Ishikawa (cell line): ENCODE measurements at regions not wholly inside any gene's neighbourhood (a gene's known extent, or its start where the extent isn't known, plus 50 kb on each side); places are given as distances from the start of the nearest gene placed in this dataset.

Source experiments
- EGR1 ChIP-seq: IDR thresholded peaks from 2 replicates; pipeline ENCODE4 v1.6.1; 2012
- REST ChIP-seq: IDR thresholded peaks from 2 replicates; pipeline ENCODE4 v1.6.1; 2012; ENCODE audit warnings: low read depth, mild to moderate bottlenecking

GRCh38 chr9:7315116-7315515, 484.5 kb downstream of the DMAC1 start:
- no peak for TF ChIP-seq EGR1
- TF ChIP-seq REST = no peak
